NB4 (cell line): ENCODE measurements at regions not wholly inside any gene's neighbourhood (a gene's known extent, or its start where the extent isn't known, plus 50 kb on each side); places are given as distances from the start of the nearest gene placed in this dataset.

Experiments
- DNase-seq: peaks from one replicate; pipeline ENCODE4 v3.0.0; 2010; ENCODE audit warnings: low read depth
- H3K4me3 ChIP-seq: one replicate; pipeline ENCODE4 v1.5.1; 2011; ENCODE audit warnings: mild to moderate bottlenecking, low read depth, low read length, moderate library complexity
- MYC ChIP-seq: IDR thresholded peaks from 2 replicates; pipeline ENCODE4 v1.6.1; 2011; ENCODE audit warnings: low read depth, low read length
- POLR2A ChIP-seq: IDR thresholded peaks from 2 replicates; pipeline ENCODE4 v1.6.1; 2011; ENCODE audit warnings: mild to moderate bottlenecking; ENCODE audit not compliant: insufficient read length; ENCODE audit errors: extremely low read depth
- TF ChIP-seq, protein P1 (sequence below): IDR thresholded peaks from 2 replicates; pipeline ENCODE4 v1.6.1; 2011; ENCODE audit warnings: low read depth, low read length
- TF ChIP-seq, protein P2 (sequence below): IDR thresholded peaks from one replicate; pipeline ENCODE4 v1.5.1; 2012; ENCODE audit warnings: low read depth, low read length

DNA sequence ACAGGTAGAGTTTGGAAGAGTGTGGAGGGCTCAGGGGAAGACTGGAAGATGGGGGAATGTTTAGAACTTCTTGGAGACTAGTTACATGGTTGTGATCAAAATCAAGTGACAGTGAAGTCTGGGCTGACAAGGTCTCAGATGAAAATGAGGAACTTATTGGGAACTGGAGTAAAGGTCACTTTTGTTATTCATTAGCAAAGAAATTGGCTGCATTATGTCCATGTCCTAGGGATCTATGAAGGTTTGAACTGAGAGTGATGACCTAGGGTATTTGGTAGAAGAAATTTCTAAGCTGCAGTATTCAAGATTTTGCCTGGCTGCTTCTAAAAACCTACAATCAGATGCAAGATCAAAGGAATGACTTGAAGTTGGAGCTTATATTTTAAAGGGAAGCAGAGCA is 747.1 kb downstream of the KCNJ2 start:
- no peak overlapping the region for H3K4me3 ChIP-seq
- no peak for DNase-seq
- no peak for TF ChIP-seq POLR2A
- TF ChIP-seq, protein P1, sequence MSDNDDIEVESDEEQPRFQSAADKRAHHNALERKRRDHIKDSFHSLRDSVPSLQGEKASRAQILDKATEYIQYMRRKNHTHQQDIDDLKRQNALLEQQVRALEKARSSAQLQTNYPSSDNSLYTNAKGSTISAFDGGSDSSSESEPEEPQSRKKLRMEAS: no peak
- TF ChIP-seq, protein P2, sequence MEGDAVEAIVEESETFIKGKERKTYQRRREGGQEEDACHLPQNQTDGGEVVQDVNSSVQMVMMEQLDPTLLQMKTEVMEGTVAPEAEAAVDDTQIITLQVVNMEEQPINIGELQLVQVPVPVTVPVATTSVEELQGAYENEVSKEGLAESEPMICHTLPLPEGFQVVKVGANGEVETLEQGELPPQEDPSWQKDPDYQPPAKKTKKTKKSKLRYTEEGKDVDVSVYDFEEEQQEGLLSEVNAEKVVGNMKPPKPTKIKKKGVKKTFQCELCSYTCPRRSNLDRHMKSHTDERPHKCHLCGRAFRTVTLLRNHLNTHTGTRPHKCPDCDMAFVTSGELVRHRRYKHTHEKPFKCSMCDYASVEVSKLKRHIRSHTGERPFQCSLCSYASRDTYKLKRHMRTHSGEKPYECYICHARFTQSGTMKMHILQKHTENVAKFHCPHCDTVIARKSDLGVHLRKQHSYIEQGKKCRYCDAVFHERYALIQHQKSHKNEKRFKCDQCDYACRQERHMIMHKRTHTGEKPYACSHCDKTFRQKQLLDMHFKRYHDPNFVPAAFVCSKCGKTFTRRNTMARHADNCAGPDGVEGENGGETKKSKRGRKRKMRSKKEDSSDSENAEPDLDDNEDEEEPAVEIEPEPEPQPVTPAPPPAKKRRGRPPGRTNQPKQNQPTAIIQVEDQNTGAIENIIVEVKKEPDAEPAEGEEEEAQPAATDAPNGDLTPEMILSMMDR: no peak
- TF ChIP-seq MYC: no peak

DNA sequence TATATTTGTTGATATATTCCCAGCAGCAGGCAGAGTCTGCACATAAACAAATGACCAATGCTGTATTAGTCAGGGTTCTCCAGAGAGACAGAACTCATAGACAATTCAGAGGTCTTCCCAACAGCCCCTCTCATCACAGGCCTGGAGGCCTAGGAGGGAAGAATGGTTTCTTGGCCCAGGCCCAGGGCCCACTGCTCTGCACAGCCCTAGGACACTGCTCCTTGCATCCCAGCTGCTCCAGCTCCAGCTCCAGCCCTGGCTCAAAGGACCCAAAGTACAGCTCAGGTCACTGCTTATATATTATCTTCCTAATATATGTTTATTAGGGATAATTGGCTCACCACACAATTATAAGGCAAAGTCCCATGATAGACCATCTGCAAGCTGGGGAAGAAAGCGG is 749.9 kb downstream of the KCNJ2 start:
- no peak overlapping the region for H3K4me3 ChIP-seq
- DNase-seq: no peak
- TF ChIP-seq, protein P1: no peak
- TF ChIP-seq, protein P2: no peak
- TF ChIP-seq MYC (no peak), POLR2A (no peak)

DNA sequence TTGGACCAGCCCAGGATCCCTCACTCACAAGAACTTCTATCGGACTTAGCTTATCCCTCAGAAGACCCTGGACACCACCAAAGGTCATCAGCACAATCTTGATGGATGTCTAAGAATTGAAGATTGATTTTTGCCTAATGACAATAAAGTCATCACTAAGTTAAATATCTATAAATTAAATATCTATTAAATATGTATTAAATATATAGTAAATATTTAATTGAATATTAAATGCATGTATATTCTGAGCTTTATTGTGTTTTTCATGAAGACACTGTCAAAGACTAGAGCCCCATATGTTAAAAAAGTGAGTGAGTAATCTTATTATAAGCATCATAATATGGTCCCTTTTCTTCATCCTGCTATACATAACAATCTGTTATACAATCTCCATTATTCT is 751.1 kb downstream of the KCNJ2 start:
- DNase-seq: no peak
- TF ChIP-seq, protein P2: no peak
- TF ChIP-seq POLR2A: no peak
- TF ChIP-seq MYC: no peak
- TF ChIP-seq, protein P1: no peak
- no peak overlapping the region for H3K4me3 ChIP-seq

DNA sequence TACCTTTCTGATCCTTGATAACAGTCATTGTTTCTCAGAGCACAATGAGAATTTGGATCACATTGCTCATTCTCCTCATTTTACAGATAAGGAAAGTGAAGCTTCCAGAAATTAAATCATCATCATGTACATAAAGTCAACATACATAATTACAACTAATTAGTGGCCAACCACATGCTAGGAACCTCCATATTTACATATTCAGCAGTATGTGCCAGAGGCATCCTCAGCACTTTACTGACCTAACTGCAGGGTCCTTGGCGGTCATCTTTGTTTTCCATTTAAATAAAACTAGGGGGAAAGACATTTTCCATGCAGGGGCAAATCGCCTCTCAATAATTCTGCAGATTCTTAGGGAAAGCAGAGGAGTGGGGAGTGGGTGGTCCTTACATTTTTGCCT is 752.9 kb downstream of the KCNJ2 start:
- no peak overlapping the region for H3K4me3 ChIP-seq
- TF ChIP-seq, protein P2: no peak
- TF ChIP-seq, protein P1: no peak
- no peak for TF ChIP-seq MYC
- TF ChIP-seq POLR2A: no peak
- DNase-seq: no peak

DNA sequence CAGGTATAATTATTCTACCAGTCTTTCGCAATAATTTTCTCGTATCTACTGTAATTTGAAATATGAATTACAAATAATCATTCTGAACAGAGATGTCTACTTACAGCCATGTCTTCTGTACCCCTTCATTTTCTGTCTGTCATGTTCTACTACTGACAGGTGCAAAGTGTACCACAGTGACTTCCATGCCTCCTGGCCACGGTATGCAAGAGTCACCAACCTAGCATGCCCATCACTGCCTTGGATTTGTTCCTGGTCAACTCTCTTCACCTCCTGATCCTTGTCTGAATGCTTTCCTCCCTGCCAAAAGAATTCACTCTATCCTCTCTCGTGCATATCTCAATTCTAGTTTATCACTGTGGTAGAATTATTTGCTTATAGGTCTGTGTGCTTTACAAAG is 755.4 kb downstream of the KCNJ2 start:
- DNase-seq: no peak
- no peak overlapping the region for H3K4me3 ChIP-seq
- TF ChIP-seq POLR2A (no peak), MYC (no peak)
- TF ChIP-seq, protein P1: no peak
- TF ChIP-seq, protein P2: no peak

DNA sequence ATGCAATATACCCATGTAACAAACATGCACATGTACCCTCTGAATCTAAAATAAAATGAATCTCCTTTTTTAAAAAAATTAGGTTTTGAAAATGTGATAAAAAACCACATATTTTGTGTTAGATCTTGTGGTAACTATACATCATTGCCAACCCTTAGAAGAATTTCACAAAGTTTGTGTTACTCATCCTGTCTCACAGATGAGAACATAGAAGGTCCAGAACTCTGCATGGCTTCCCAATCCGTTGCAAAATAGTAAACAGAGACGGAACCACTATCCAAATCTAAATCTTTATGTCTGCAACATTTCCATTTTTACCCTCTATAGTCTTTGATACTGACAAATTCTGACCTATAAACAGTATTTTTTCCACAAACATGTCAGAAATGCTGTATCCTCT is 759.9 kb downstream of the KCNJ2 start:
- DNase-seq: no peak
- TF ChIP-seq, protein P2: no peak
- TF ChIP-seq POLR2A: no peak
- TF ChIP-seq, protein P1: no peak

More for the DNA sequence above, 759.9 kb downstream of the KCNJ2 start:
- H3K4me3 ChIP-seq: no peak overlapping the region
